ENCODE measurements at regions not wholly inside any gene's neighbourhood (a gene's known extent, or its start where the extent isn't known, plus 50 kb on each side); places are given as distances from the start of the nearest gene placed in this dataset.

DNA sequence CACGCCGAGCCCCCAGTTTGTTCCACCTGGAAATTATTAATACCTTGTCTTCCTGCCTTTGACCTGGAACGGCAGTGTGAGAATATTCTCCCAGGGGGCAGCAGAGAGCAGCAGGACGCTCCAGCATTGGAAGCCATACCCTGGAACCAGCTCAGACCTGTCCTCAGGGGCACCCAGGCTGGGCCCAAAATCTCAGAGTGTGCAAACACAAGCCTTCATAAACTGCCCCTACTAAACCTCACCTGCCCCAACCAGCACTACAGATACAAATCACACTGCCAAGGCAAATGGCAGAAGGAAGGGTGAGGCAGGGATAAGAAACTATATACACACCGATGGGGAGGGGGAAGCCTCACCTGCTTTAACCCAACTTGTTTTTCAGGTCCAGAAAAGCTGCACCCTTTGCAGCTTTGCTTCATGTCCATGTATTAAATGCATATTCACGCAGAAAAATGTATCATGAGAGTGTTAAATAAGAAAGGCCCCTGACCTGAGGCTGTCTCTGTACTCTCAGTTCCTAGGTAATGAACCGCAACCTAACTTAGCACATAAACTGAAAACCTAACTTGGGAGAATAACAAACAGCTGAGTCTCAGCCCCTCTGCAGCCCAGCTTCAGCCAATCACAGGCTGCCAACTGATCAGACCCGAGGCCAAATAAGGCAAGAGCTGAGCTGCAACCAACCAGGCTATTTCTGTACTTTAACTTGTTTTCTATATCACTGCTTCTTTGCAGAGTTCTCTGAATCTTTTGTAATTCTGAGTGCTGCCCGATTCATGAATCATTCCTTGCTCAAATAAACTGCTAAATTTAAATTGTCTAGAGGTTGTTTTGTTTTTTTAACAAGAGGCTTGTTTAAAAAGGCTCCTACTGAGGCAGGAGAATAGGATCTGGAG, 130.1 kb downstream of the SPTSSA start (continued):
- TF ChIP-seq ZNF737 (CRISPR knock-in tag; IDR thresholded peaks at IDR 0.05; ENCODE audit: borderline replicate concordance) = no peak
- TF ChIP-seq ZNF24 (IDR thresholded peaks at IDR 0.05) = peak; percentile 45; the same call in 1 of the 2 replicates
- TF ChIP-seq ZNF616 (CRISPR knock-in tag; IDR thresholded peaks at IDR 0.05; ENCODE audit: low read depth) = peak; percentile 62; the same call in 1 of the 2 replicates
- TF ChIP-seq XRCC5 (optimal IDR thresholded peaks at IDR 0.05; ENCODE audit: low read length) = peak; percentile 91
- peak; percentile 73; the same call in 1 of the 2 replicates for TF ChIP-seq GLI4 (CRISPR knock-in tag; IDR thresholded peaks at IDR 0.05; ENCODE audit: borderline replicate concordance)
- no peak for TF ChIP-seq ZNF674 (CRISPR knock-in tag; IDR thresholded peaks at IDR 0.05; ENCODE audit: low read depth)
- no peak; the same call in 1 of the 2 replicates for TF ChIP-seq EHMT2 (IDR thresholded peaks at IDR 0.05; ENCODE audit: borderline replicate concordance, low read depth, low read length)
- TF ChIP-seq RORA (CRISPR knock-in tag; IDR thresholded peaks at IDR 0.05) = no peak
- no peak for TF ChIP-seq FOXM1 (CRISPR knock-in tag; IDR thresholded peaks at IDR 0.05)
- TF ChIP-seq ZNF878 (CRISPR knock-in tag; IDR thresholded peaks at IDR 0.05) = 0 out of 2 replicates have a peak, but pooled peaks have one; percentile 29
- TF ChIP-seq RAD51 (IDR thresholded peaks at IDR 0.05; ENCODE audit: borderline replicate concordance) = no peak
- TF ChIP-seq, protein P1, sequence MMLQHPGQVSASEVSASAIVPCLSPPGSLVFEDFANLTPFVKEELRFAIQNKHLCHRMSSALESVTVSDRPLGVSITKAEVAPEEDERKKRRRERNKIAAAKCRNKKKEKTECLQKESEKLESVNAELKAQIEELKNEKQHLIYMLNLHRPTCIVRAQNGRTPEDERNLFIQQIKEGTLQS (CRISPR knock-in tag; IDR thresholded peaks at IDR 0.05) = no peak; the same call in 1 of the 2 replicates
- TF ChIP-seq ZNF101 (CRISPR knock-in tag; IDR thresholded peaks at IDR 0.05; ENCODE audit: borderline replicate concordance, low read depth) = no peak; the same call in 1 of the 2 replicates
- TF ChIP-seq ETV6 (CRISPR knock-in tag; conservative IDR thresholded peaks at IDR 0.05) = peak; percentile 91
- TF ChIP-seq DBP (CRISPR knock-in tag; IDR thresholded peaks at IDR 0.05; ENCODE audit: not compliant biosample characterization) = peak; percentile 83
- peak; percentile 80; the same call in 1 of the 2 replicates for TF ChIP-seq ESRRA (CRISPR knock-in tag; IDR thresholded peaks at IDR 0.05; ENCODE audit: low read depth)
- peak; percentile 93 for TF ChIP-seq ZMYM4 (CRISPR knock-in tag; IDR thresholded peaks at IDR 0.05)
- TF ChIP-seq, protein P2, sequence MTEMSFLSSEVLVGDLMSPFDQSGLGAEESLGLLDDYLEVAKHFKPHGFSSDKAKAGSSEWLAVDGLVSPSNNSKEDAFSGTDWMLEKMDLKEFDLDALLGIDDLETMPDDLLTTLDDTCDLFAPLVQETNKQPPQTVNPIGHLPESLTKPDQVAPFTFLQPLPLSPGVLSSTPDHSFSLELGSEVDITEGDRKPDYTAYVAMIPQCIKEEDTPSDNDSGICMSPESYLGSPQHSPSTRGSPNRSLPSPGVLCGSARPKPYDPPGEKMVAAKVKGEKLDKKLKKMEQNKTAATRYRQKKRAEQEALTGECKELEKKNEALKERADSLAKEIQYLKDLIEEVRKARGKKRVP (CRISPR knock-in tag; IDR thresholded peaks at IDR 0.05) = peak in 1 of 2 experiments; percentile 44; a peak in 1 of 4 replicates
- peak; percentile 78; the same call in 1 of the 2 replicates for TF ChIP-seq ZNF510 (CRISPR knock-in tag; IDR thresholded peaks at IDR 0.05; ENCODE audit: low read depth)
- no peak; the same call in 1 of the 2 replicates for TF ChIP-seq ZNF773 (CRISPR knock-in tag; IDR thresholded peaks at IDR 0.05; ENCODE audit: borderline replicate concordance)
- TF ChIP-seq DNMT1 (CRISPR knock-in tag; IDR thresholded peaks at IDR 0.05) = no peak
- no peak for TF ChIP-seq RBM22 (optimal IDR thresholded peaks at IDR 0.05; ENCODE audit: low read length)
- TF ChIP-seq PHF21A (CRISPR knock-in tag; IDR thresholded peaks at IDR 0.05) = peak; percentile 79
- TF ChIP-seq E2F5 (CRISPR knock-in tag; conservative IDR thresholded peaks at IDR 0.05) = 0 out of 2 replicates have a peak, but pooled peaks have one; percentile 52
- TF ChIP-seq ISL2 (CRISPR knock-in tag; IDR thresholded peaks at IDR 0.05) = peak; percentile 56
- TF ChIP-seq PHF8 (CRISPR knock-in tag; IDR thresholded peaks at IDR 0.05) = peak; percentile 83
- peak; percentile 73; the same call in 1 of the 2 replicates for TF ChIP-seq GFI1 (CRISPR knock-in tag; IDR thresholded peaks at IDR 0.05; ENCODE audit: borderline replicate concordance)

Measured in HepG2 (cell line).